WTC11 (cell line): ENCODE measurements at regions not wholly inside any gene's neighbourhood (a gene's known extent, or its start where the extent isn't known, plus 50 kb on each side); places are given as distances from the start of the nearest gene placed in this dataset.

Experiments used
- ATAC-seq: fragments of 200-7000 bp; cut with Tn5 transposase; 2 replicates; pipeline ENCODE4 v1.10.0; 2021; ENCODE audit warnings: mild to moderate bottlenecking, moderate library complexity
- CTCF ChIA-PET: fragments of 300-600 bp; sonication (Branson Sonifier 250); formaldehyde crosslinking; loops from one replicate; lab custom pipeline; 2021; ENCODE audit warnings: antibody characterized with exemption; lab: Charles Lee
- POLR2A ChIA-PET: fragments of 350-600 bp; sonication (Branson Sonifier 250); formaldehyde crosslinking; loops from one replicate; lab custom pipeline; 2021; ENCODE audit warnings: antibody characterized with exemption; lab: Charles Lee
- DNase-seq: peaks from one replicate; pipeline ENCODE4 v3.0.0; 2021; ENCODE audit warnings: low spot score
- H3K27ac Mint-ChIP-seq: 2 replicates; pipeline ENCODE4 v1.8.0; 2021; ENCODE audit warnings: mixed read lengths
- H3K27me3 Mint-ChIP-seq: 2 replicates; pipeline ENCODE4 v1.8.0; 2021; ENCODE audit warnings: low read depth, mild to moderate bottlenecking, moderate library complexity, mixed read lengths
- H3K36me3 Mint-ChIP-seq: 2 replicates; pipeline ENCODE4 v1.8.0; 2021; ENCODE audit warnings: mixed read lengths
- H3K4me1 Mint-ChIP-seq: 2 replicates; pipeline ENCODE4 v1.8.0; 2022; ENCODE audit warnings: mixed read lengths
- H3K4me3 Mint-ChIP-seq: 2 replicates; pipeline ENCODE4 v1.8.0; 2021; ENCODE audit warnings: mild to moderate bottlenecking, moderate library complexity, mixed read lengths
- H3K9me3 Mint-ChIP-seq: 2 replicates; pipeline ENCODE4 v1.8.0; 2021; ENCODE audit warnings: mixed read lengths
- AR ChIP-seq: fragments of 250-450 bp; sonication (Bioruptor Pico); IDR thresholded peaks from 2 replicates; pipeline ENCODE4 v1.9.0; 2021; ENCODE audit warnings: mild to moderate bottlenecking
- ARID4B ChIP-seq: sonication (generic); formaldehyde crosslinking; IDR thresholded peaks from 2 replicates; pipeline ENCODE4 v1.8.0; 2023; ENCODE audit warnings: missing genetic modification reagents, mild to moderate bottlenecking, borderline replicate concordance
- ATF1 ChIP-seq: sonication (generic); formaldehyde crosslinking; IDR thresholded peaks from 2 replicates; pipeline ENCODE4 v1.8.1; 2023; ENCODE audit warnings: mild to moderate bottlenecking, moderate library complexity, missing genetic modification reagents
- CTCF ChIP-seq: fragments of 200-600 bp; IDR thresholded peaks from 2 replicates; pipeline ENCODE4 v1.8.0; 2022; ENCODE audit warnings: antibody characterized with exemption
- EMX1 ChIP-seq: fragments of 250-450 bp; sonication (Bioruptor Pico); IDR thresholded peaks from 2 replicates; pipeline ENCODE4 v1.8.0; 2021; ENCODE audit warnings: mild to moderate bottlenecking
- FOXP4 ChIP-seq: sonication (generic); formaldehyde crosslinking; IDR thresholded peaks from 2 replicates; pipeline ENCODE4 v1.8.0; 2022; ENCODE audit warnings: mild to moderate bottlenecking, missing genetic modification reagents
- HMGXB4 ChIP-seq: sonication (generic); formaldehyde crosslinking; IDR thresholded peaks from 2 replicates; pipeline ENCODE4 v1.8.1; 2023; ENCODE audit warnings: mild to moderate bottlenecking, moderate library complexity, missing genetic modification reagents
- JUN ChIP-seq: sonication (generic); formaldehyde crosslinking; IDR thresholded peaks from 2 replicates; pipeline ENCODE4 v1.8.0; 2023; ENCODE audit warnings: mild to moderate bottlenecking, missing genetic modification reagents
- KAT7 ChIP-seq: sonication (generic); formaldehyde crosslinking; IDR thresholded peaks from 2 replicates; pipeline ENCODE4 v1.8.1; 2023; ENCODE audit warnings: missing genetic modification reagents, mild to moderate bottlenecking, borderline replicate concordance
- MLX ChIP-seq: sonication (generic); formaldehyde crosslinking; IDR thresholded peaks from 2 replicates; pipeline ENCODE4 v1.8.1; 2023; ENCODE audit warnings: mild to moderate bottlenecking, missing genetic modification reagents, moderate library complexity
- ZMAT4 ChIP-seq: fragments of 250-450 bp; sonication (Bioruptor Pico); IDR thresholded peaks from 2 replicates; pipeline ENCODE4 v1.9.0; 2021; ENCODE audit warnings: mild to moderate bottlenecking
- ZNF138 ChIP-seq: sonication (generic); formaldehyde crosslinking; conservative IDR thresholded peaks from 2 replicates; pipeline ENCODE4 v1.8.1; 2022; ENCODE audit warnings: mild to moderate bottlenecking, moderate library complexity, missing genetic modification reagents
- ZNF416 ChIP-seq: fragments of 250-450 bp; sonication (Bioruptor Pico); IDR thresholded peaks from 2 replicates; pipeline ENCODE4 v1.9.0; 2021; ENCODE audit warnings: mild to moderate bottlenecking, inconsistent platforms
- ZNF532 ChIP-seq: fragments of 250-450 bp; sonication (Bioruptor Pico); IDR thresholded peaks from 2 replicates; pipeline ENCODE4 v1.9.0; 2021; ENCODE audit warnings: mild to moderate bottlenecking, borderline replicate concordance

- TF ChIP-seq ATF1 (CRISPR knock-in tag) (no peak), HMGXB4 (CRISPR knock-in tag) (no peak), CTCF (no peak), KAT7 (CRISPR knock-in tag) (no peak)
- TF ChIP-seq, all 79 proteins: peak for 0
Measured at GRCh38 chr10:52659085-52659484, 113.5 kb downstream of the MBL2 start (continued).

GRCh38 chr10:52662256-52662655, 110.3 kb downstream of the MBL2 start:
- peaks cover 19% of the 10 kb centered on the region for H3K9me3 Mint-ChIP-seq
- POLR2A ChIA-PET: no interaction called here
- no peak overlapping the region for H3K4me3 Mint-ChIP-seq
- no peak for ATAC-seq
- H3K27me3 Mint-ChIP-seq: no peaks in the 10 kb centered on the region
- H3K36me3 Mint-ChIP-seq: peaks cover 14% of the 10 kb centered on the region
- CTCF ChIA-PET: no interaction called here
- H3K4me1 Mint-ChIP-seq: peaks cover 17% of the 10 kb centered on the region
- no peak for DNase-seq
- H3K27ac Mint-ChIP-seq: no peak overlapping the region
- TF ChIP-seq MLX (CRISPR knock-in tag) (no peak), ZNF532 (CRISPR knock-in tag) (no peak), ARID4B (CRISPR knock-in tag) (no peak), AR (CRISPR knock-in tag) (no peak), EMX1 (CRISPR knock-in tag) (no peak), ZNF416 (CRISPR knock-in tag) (no peak), ZMAT4 (CRISPR knock-in tag) (no peak), ZNF138 (CRISPR knock-in tag) (no peak), JUN (no peak), FOXP4 (CRISPR knock-in tag) (no peak)
